ENCODE measurements at regions not wholly inside any gene's neighbourhood (a gene's known extent, or its start where the extent isn't known, plus 50 kb on each side); places are given as distances from the start of the nearest gene placed in this dataset.

- no peak for DNase-seq (ENCODE audit: low spot score)
Measured at GRCh38 chr11:112587664-112588063, 327.0 kb upstream of the PLET1 start.

GRCh38 chr11:112588252-112588694 is 327.6 kb upstream of the PLET1 start:
- DNase-seq (ENCODE audit: low spot score), result peak; percentile 72

- no peak for DNase-seq (ENCODE audit: low spot score)
Measured at GRCh38 chr11:112589155-112589554, 328.5 kb upstream of the PLET1 start.

- DNase-seq (ENCODE audit: low spot score), result no peak
Measured at GRCh38 chr11:112590764-112591163, 330.1 kb upstream of the PLET1 start.

GRCh38 chr11:112593440-112593839 is 332.8 kb upstream of the PLET1 start:
- no peak for DNase-seq (ENCODE audit: low spot score)

- DNase-seq (ENCODE audit: low spot score), result no peak
Measured at GRCh38 chr11:112596324-112596723, 335.7 kb upstream of the PLET1 start.

- no peak for DNase-seq (ENCODE audit: low spot score)
Measured at GRCh38 chr11:112597286-112597790, 336.7 kb upstream of the PLET1 start.

GRCh38 chr11:112599265-112599664 is 338.6 kb upstream of the PLET1 start:
- no peak for DNase-seq (ENCODE audit: low spot score)

GRCh38 chr11:112599856-112600533 is 339.3 kb upstream of the PLET1 start:
- DNase-seq (ENCODE audit: low spot score), result no peak

GRCh38 chr11:112605093-112605666 is 344.5 kb upstream of the PLET1 start:
- no peak for DNase-seq (ENCODE audit: low spot score)

- no peak for DNase-seq (ENCODE audit: low spot score)
Measured at GRCh38 chr11:112606656-112607055, 346.0 kb upstream of the PLET1 start.

GRCh38 chr11:112608509-112608908 is 347.8 kb upstream of the PLET1 start:
- no peak for DNase-seq (ENCODE audit: low spot score)

GRCh38 chr11:112610494-112610893 is 349.8 kb upstream of the PLET1 start:
- DNase-seq (ENCODE audit: low spot score), result no peak

- no peak for DNase-seq (ENCODE audit: low spot score)
Measured at GRCh38 chr11:112610996-112611750, 350.0 kb upstream of the NCAM1 start.

GRCh38 chr11:112611771-112612170 is 349.4 kb upstream of the NCAM1 start:
- DNase-seq (ENCODE audit: low spot score), result no peak

GRCh38 chr11:112612250-112612849 is 348.9 kb upstream of the NCAM1 start:
- no peak for DNase-seq (ENCODE audit: low spot score)

- DNase-seq (ENCODE audit: low spot score), result no peak
Measured at GRCh38 chr11:112613051-112613972, 347.9 kb upstream of the NCAM1 start.

GRCh38 chr11:112614605-112615004 is 346.6 kb upstream of the NCAM1 start:
- DNase-seq (ENCODE audit: low spot score), result no peak

- DNase-seq (ENCODE audit: low spot score), result no peak
Measured at GRCh38 chr11:112615238-112615637, 346.0 kb upstream of the NCAM1 start.

GRCh38 chr11:112615891-112616290 is 345.3 kb upstream of the NCAM1 start:
- no peak for DNase-seq (ENCODE audit: low spot score)

Data from ureter (tissue), 1 donor.